ENCODE measurements at regions not wholly inside any gene's neighbourhood (a gene's known extent, or its start where the extent isn't known, plus 50 kb on each side); places are given as distances from the start of the nearest gene placed in this dataset.

GRCh38 chr9:88739373-88739772 lies 204.4 kb downstream of the NXNL2 start:
- no peaks in the 10 kb centered on the region for H3K79me1 ChIP-seq (ENCODE audit: insufficient read depth, low read depth, low read length, poor library complexity, severe bottlenecking)
- no peak overlapping the region for H2BK120ac ChIP-seq (ENCODE audit: low read depth, low read length, poor library complexity, severe bottlenecking)
- H3K9ac ChIP-seq (ENCODE audit: extremely low read depth, insufficient read length, low read length) = no peak overlapping the region
- H2BK15ac ChIP-seq (ENCODE audit: low read depth, low read length) = no peak overlapping the region
- no peak for DNase-seq
- H2BK20ac ChIP-seq (ENCODE audit: low read depth, low read length, poor library complexity, severe bottlenecking) = no peak overlapping the region
- H3K4me1 ChIP-seq (ENCODE audit: insufficient read depth, low read length) = no peaks in the 10 kb centered on the region
- Mint-ChIP-seq H3K9me3 (peaks cover 14% of the 10 kb centered on the region in 2 experiments), H3K4me3 (no peak overlapping the region), H3K36me3 (ENCODE audit: insufficient read depth in 1 of 3, low read depth in 3 of 3) (peaks cover 6 to 13% (median 7%) of the 10 kb centered on the region in 3 experiments), H3K27ac (no peak overlapping the region), H3K27me3 (ENCODE audit: low read depth) (peaks cover 2% of the 10 kb centered on the region; the same call in 1 of the 2 replicates), H3K4me1 (peaks cover 8 to 17% of the 10 kb centered on the region in 2 experiments)
- H3K14ac ChIP-seq (ENCODE audit: insufficient read depth, low read length) = no peak overlapping the region
- no peak overlapping the region for H3K4me2 ChIP-seq (ENCODE audit: insufficient read depth, insufficient read length, low read length)
- peaks cover 8% of the 10 kb centered on the region for H3K9me3 ChIP-seq (ENCODE audit: control insufficient read depth, low read depth, low read length)
- no peak overlapping the region for H4K5ac ChIP-seq (ENCODE audit: insufficient read length, low read depth, low read length)
- H3T11ph ChIP-seq (ENCODE audit: low read length) = no peak overlapping the region
- H3K79me2 ChIP-seq (ENCODE audit: insufficient read depth, low read length) = no peaks in the 10 kb centered on the region
- no peak overlapping the region for H4K8ac ChIP-seq (replicated peaks; ENCODE audit: insufficient read length, low read depth, low read length)
- H3K4ac ChIP-seq (ENCODE audit: low read depth, low read length) = no peak overlapping the region
- no peak overlapping the region for H2AFZ ChIP-seq (ENCODE audit: low read length)
- H2BK5ac ChIP-seq (ENCODE audit: insufficient read length, low read length) = no peak overlapping the region
- no peaks in the 10 kb centered on the region for H4K20me1 ChIP-seq (ENCODE audit: control insufficient read depth, insufficient read depth, insufficient read length)
- no peaks in the 10 kb centered on the region for H3K27me3 ChIP-seq (ENCODE audit: insufficient read depth, low read length)
- no peak overlapping the region for H2AK5ac ChIP-seq (ENCODE audit: insufficient read length, low read length)
- H2BK12ac ChIP-seq (ENCODE audit: insufficient read length, low read depth, low read length) = no peak overlapping the region
- no peak overlapping the region for H3K56ac ChIP-seq (ENCODE audit: insufficient read length, low read depth, low read length)
- H3K23ac ChIP-seq (ENCODE audit: insufficient read length, low read depth, low read length) = no peak overlapping the region
- H3K23me2 ChIP-seq (ENCODE audit: insufficient read length, low read depth, low read length, poor library complexity, severe bottlenecking) = no peaks in the 10 kb centered on the region
- H4K91ac ChIP-seq (ENCODE audit: insufficient read length, low read depth, low read length) = no peak overlapping the region
- no CpG with 5 or more reads among the region's 2 CpGs for WGBS (ENCODE audit: extremely low coverage, insufficient read length, low lambda C conversion rate)
- no peak for TF ChIP-seq CTCF (conservative IDR thresholded peaks at IDR 0.05)
- H3K27ac ChIP-seq (ENCODE audit: insufficient read length, low read depth, low read length) = no peak overlapping the region
- H3K18ac ChIP-seq (ENCODE audit: insufficient read length, low read depth, low read length) = no peak overlapping the region

Data from H9 (cell line).